Activated CD4-positive, alpha-beta T cell treated with anti-CD3 and anti-CD28 coated beads for 1 hour (primary cell): ENCODE measurements at regions not wholly inside any gene's neighbourhood (a gene's known extent, or its start where the extent isn't known, plus 50 kb on each side); places are given as distances from the start of the nearest gene placed in this dataset.
"Not testable (repeated sequence)": the region's sequence is repeated elsewhere in the genome, so short reads cannot be mapped to it uniquely, and the experiment has no call there.

Experiments
- DNase-seq: peaks from one replicate; pipeline ENCODE4 v3.0.0-alpha.2; 2020

GRCh38 chr12:9449181-9449580 lies 158.5 kb downstream of the KLRB1 start:
- no peak for DNase-seq

- not testable (repeated sequence) for DNase-seq
Measured at GRCh38 chr12:9448648-9449047, 159.1 kb downstream of the KLRB1 start.

- DNase-seq = peak; percentile 87
Measured at GRCh38 chr12:9447791-9448614, 159.7 kb downstream of the KLRB1 start.

DNA sequence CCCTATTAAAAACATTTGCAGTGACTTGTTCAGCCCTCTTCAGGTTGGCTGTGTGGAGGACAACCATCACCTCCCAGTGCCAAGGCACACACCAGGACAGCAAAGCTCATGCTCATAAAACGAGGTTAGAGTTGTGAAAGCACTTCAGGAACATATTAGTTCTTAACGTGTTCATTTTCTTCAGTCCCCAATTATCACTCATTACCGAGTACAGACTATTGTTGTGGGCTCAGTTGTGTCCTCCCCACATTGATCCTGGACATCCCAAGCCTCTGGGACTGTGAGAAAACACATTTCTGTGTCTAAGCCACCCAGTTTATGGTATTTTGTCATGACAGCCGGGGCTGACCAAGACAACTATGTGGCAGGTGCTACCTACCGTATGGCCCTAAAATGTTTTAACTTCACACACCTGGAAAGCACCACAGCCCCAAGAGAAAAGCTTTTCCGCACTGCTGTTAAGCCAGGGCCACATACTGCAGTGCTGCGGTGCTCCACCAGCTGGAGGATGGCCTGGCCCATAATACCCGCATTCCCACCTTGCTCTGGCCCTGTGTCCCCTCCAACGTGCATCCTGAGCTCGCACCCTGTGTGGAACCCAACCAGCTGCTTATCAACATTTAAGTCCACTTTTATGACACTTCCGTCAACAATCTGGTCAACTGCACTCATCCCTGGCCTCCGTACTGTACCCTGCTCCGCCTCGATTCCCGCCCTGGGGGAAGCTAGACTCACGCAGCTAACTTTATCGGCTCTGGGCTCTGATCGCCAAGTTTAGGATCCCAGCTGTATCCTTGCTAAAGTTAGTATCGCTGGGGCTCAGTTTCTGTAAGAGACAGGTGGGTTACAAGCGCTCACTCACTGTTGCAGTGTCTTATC lies 160.6 kb downstream of the KLRB1 start:
- not testable (repeated sequence) for DNase-seq

- DNase-seq = not testable (repeated sequence)
Measured at GRCh38 chr12:9440428-9440827, 167.3 kb downstream of the KLRB1 start.

DNA sequence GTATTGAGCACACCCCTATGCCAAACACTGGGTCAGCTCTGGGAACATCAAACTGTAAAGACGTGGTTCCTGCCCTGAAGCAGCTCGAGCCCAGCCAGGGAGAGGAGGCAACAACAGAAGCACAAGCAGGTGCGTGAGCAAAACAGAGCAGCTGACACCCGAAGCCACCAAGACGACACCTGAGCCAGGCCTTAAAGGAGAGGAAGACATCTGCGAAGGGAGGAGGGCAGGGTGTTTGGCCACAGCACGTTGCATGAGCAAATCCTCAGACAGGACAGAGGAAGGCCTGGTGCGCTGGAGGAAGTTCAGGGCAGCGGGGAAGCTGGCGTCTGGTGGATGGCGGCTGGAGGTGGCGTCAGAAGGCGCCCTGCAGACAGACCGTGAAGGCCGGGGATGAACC lies 172.0 kb downstream of the KLRB1 start:
- not testable (repeated sequence) for DNase-seq

DNA sequence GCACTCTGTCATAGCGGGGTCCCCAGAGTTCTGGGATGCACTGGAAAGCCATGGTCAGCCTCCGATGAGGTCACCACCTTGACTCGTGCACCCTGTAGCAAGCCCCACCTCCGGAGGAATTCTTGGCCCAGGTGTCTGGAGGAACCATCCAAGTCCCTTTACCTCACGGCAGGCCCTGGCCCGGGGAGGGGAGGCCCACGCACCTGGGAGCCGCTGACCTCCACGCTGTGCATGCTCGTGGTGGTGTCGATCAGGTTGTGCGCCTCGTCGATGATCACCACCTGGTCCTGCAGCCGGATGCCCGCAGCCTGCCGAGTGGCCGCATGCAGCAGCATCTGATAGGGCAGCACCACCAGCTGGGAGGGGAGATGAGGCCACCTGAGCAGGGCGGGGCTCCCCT lies 177.3 kb downstream of the KLRB1 start:
- not testable (repeated sequence) for DNase-seq

DNA sequence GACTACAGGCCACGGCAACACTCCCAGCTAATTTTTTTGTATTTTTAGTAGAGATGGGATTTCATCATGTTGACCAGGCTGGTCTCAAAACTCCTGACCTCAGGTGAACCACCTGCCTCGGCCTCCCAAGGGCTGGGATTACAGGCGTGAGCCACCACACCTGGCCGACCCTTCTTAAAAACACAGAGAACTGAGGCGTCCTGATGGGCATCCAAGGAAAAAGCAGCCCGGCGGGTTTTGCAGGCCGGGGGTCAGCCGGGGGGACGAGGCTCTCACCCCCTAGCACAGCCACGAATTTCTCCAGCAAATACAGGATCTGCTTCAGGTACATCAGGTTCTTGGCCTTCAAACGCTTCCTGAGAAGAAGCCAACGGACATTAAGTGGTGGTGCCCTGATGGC lies 178.9 kb downstream of the KLRB1 start:
- not testable (repeated sequence) for DNase-seq

- DNase-seq = not testable (repeated sequence)
Measured at GRCh38 chr12:9425429-9425828, 182.3 kb downstream of the KLRB1 start.

- not testable (repeated sequence) for DNase-seq
Measured at GRCh38 chr12:9424175-9424740, 183.5 kb downstream of the KLRB1 start.

- DNase-seq = not testable (repeated sequence)
Measured at GRCh38 chr12:9422689-9423088, 185.0 kb downstream of the KLRB1 start.

DNA sequence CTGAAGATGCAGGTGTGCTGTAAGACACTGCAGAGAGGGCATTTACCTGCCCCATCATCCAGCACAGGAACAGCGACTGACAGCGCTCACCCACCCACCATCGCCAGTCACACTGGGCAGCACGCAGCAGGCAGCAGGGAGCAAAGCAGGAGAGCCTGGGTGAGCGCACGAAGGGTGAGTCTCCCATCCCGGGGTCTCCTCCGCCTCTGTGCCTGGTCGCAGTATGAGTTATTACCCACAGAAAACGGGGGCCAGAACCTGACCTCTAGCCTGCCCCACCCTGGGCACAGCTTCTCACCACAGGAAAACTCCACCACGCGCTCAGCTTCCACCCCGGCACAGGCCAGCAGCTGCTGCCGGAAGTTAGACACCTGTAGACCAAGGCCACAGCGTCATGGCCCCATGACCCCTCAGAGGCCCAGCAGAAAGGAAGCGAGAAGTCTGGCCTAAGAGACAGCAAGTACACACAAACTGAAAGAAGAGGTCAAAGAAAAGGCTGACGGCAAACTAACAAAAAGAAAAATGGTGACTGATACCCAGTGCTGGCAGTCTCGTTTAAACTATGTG lies 186.1 kb downstream of the KLRB1 start:
- not testable (repeated sequence) for DNase-seq

DNA sequence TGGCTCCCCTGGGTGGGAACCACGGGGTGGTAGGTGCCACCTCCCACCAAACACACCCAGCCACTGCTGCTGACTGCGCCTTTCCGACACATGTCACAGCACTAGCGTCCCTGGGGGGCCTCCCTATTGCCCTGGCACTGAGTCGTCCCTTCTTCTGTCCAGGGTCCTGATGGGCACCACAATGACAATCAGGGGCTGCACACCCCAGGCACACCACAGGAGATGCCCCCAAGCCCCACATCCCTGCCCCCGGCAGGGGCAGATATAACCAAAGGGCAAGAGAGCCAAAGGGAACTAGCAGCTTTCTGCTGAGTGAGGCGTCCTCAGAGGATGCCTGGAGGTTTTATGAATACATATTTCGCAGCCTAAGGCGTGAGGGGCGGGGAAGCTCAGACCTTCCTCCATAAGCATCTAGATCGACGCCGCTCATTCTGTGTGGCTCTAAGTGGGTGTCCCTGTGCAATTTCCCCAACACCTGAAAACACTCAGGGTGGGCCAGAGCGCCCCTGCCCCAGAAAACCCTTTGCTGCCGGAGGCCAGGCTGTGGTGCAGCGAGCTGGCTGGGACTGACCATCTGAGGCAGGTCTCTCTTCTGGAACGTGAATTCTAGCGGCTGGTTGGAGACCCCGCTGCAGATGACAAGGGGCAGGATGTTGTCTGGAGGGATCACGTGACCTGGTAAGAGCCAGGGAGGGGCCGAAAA lies 186.7 kb downstream of the KLRB1 start:
- DNase-seq = not testable (repeated sequence)

GRCh38 chr12:9418669-9419041 lies 189.1 kb downstream of the KLRB1 start:
- DNase-seq = not testable (repeated sequence)

GRCh38 chr12:9417947-9418668 lies 189.6 kb downstream of the KLRB1 start:
- DNase-seq = not testable (repeated sequence)

GRCh38 chr12:9417341-9417740 lies 190.4 kb downstream of the KLRB1 start:
- DNase-seq = not testable (repeated sequence)

DNA sequence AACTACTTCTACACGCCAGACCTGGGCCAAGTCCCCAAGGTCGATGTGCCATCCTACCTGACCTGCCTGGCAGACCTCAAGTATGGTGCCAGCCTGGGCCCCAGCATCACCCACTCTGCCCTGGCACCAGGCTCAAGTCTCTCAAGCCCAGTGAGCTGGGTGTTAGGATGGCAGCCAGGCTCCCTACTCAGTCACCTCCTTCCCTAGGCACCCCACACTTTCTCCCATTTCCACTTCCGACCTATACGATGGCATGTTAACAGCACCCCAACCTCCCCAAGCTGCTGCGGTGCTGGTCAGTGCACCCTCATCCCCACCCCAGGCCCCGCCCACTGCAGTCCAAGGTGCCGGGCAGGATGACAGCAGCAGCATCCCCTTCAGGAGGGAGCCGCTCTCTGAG lies 191.4 kb downstream of the KLRB1 start:
- not testable (repeated sequence) for DNase-seq

DNA sequence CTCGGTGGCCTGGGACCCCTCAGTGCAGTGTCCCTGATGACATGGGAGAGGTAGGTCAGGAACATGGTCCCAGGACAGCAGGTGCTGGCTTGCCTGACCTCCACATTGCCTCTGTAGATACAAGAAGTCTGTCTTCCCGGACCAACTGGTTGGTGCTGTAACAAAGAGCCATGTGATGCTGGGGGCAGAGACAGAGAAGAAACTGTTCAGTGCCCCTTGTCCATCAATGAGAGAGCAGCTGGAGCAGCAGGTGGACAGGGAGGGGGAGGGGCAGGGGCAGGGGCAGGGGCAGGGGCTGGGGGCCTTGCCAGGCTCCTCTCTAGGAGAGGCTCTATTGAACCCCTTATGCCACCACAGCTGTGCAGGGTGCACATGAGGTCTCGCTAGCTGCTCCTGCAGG lies 191.8 kb downstream of the KLRB1 start:
- DNase-seq = not testable (repeated sequence)

DNA sequence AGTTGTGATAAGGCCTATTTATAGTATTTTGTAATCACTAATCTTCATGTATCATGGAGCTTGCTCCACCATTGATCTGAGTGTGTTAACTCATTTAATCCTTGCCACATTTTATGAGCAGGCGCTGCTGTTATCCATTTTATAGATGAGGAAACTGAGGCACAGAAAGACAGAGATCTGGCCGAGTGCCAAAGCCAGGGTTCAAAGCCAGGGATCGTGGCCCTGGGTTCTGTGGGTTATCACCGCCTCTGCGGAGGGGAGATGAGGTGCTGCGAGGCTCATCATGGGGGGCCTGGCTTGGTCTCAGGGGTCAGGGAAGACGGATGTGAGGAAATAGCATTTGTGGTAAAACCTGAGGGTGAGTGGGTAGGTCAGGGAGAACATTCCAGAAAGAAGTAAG lies 193.9 kb downstream of the KLRB1 start:
- not testable (repeated sequence) for DNase-seq

DNA sequence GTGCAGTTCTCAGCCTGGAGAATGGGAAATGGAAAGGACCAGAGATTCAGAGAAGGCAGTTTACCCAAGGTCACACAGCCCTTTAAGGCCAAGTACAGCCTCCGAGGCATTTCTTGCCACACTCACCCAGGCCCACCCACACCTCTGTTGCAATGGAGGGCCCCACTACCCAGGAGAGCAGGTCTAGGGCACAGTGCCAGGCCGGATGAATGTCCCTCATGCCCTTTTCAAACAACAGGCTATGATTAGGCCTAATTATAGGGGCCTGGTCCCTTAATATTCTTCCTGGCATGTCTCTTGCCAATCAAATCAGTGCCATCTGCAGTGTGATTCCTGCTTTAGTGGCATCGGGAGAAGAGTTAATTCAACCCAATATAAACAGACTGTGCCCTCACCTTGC lies 195.3 kb downstream of the KLRB1 start:
- not testable (repeated sequence) for DNase-seq

DNA sequence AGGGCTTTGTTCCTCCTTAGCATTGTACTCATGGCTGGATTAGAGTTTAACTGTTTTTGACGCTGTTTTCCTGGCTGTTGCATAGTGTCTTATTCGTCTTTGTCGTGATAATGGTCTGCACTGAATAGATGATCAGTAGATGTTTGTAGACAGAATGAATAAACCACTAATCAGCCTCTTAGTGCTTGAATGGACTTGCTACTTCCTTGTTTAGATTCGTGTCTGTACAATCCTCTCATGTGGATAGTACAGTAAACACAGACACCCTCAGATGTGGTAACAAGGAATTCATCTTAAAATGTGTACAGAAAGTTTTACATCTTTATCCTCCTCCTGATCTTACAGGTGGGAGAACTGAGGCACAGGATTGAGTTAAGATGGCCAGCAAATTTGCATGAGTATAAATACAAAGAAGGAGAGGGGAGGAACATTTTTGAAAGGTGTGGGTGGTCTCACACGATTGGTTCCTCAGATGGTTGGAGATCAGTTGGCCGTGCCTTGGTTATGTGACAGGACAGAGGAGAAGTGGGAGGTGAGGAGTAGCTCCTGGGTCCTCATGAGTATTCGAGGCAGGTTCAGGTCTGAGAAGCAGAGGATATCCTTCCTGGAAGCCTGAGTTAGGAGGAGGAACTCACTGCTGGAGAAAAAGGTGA lies 196.0 kb downstream of the KLRB1 start:
- not testable (repeated sequence) for DNase-seq
